HepG2 (cell line): ENCODE measurements at regions not wholly inside any gene's neighbourhood (a gene's known extent, or its start where the extent isn't known, plus 50 kb on each side); places are given as distances from the start of the nearest gene placed in this dataset.

Source experiments
- ATAC-seq: fragments of 200-7000 bp; cut with Tn5 transposase; 3 replicates; pipeline ENCODE4 v1.9.1; 2020; ENCODE audit warnings: mild to moderate bottlenecking, moderate library complexity
- BruUV-seq: library from RNA; stranded (reverse); fragments of 400-500 nt; replicated peaks from 2 replicates; lab custom pipeline; 2021; lab: Mats Ljungman, UMichigan
- CTCF ChIA-PET: fragments of 300-600 bp; formaldehyde crosslinking; extraction: SDS; loops from one replicate; lab custom pipeline; 2021; ENCODE audit warnings: low total read pairs, inconsistent platforms, low intra/inter-chr PET ratio; lab: Yijun Ruan, JAX
- POLR2A ChIA-PET: fragments of 350-600 bp; sonication (Branson Sonifier 250); formaldehyde crosslinking; loops from one replicate; lab custom pipeline; 2020; ENCODE audit warnings: antibody characterized with exemption, inconsistent platforms; lab: Yijun Ruan, JAX
- DNase-seq: peaks from one replicate; pipeline ENCODE4 v3.0.0-alpha.2; 2015; ENCODE audit warnings: low spot score
- FAIRE-seq: peaks from 3 replicates; lab custom pipeline; 2011; peaks lifted over from hg19 to GRCh38; lab: Jason Lieb, UNC
- H2AFZ ChIP-seq: one replicate; pipeline ENCODE4 v1.6.1; 2011; ENCODE audit warnings: low read length, inconsistent platforms
- H3K27ac ChIP-seq: fragments of 300-600 bp; 3 replicates; pipeline ENCODE4 v1.8.0; 2011; ENCODE audit warnings: mixed run types, mild to moderate bottlenecking, mixed read lengths, low read length, inconsistent platforms; ENCODE audit not compliant: insufficient read depth; ENCODE audit errors: extremely low read length
- H3K27me3 ChIP-seq, 2 experiments: fragments of 200-600 bp in 1 of 2; 2 replicates in 1 of 2; 3 replicates in 1 of 2; pipeline versions ENCODE4 v1.6.0 to v1.8.0; 2011; ENCODE audit warnings: low read length in 2 of 2, mild to moderate bottlenecking in 2 of 2, moderate library complexity in 2 of 2, inconsistent platforms in 1 of 2; ENCODE audit not compliant: insufficient read depth in 2 of 2, control insufficient read depth in 1 of 2
- H3K36me3 ChIP-seq, 2 experiments: fragments of 200-600 bp in 1 of 2; replicated peaks in 1 of 2; 2 replicates in 1 of 2; 3 replicates in 1 of 2; pipeline versions ENCODE4 v1.5.1 to v1.8.0; 2011; ENCODE audit warnings: low read length in 2 of 2, inconsistent platforms in 1 of 2; ENCODE audit not compliant: insufficient read depth in 2 of 2, control insufficient read depth in 1 of 2
- H3K4me1 ChIP-seq: 2 replicates; pipeline ENCODE4 v1.5.1; 2012; ENCODE audit warnings: low read length, inconsistent platforms; ENCODE audit not compliant: insufficient read depth
- H3K4me2 ChIP-seq: 2 replicates; pipeline ENCODE4 v1.6.0; 2011; ENCODE audit warnings: low read depth, low read length, inconsistent platforms
- H3K4me3 ChIP-seq, 3 experiments: fragments of 200-600 bp in 1 of 3; sonication (generic), shearing (Covaris generic) in 1 of 3; replicated peaks in 1 of 3; 2 replicates each; pipeline ENCODE4 v1.5.1; 2011 to 2016; ENCODE audit warnings: low read length in 3 of 3, inconsistent platforms in 2 of 3, low read depth in 2 of 3, mild to moderate bottlenecking in 2 of 3, control low read depth in 1 of 3, mixed read lengths in 1 of 3; ENCODE audit not compliant: insufficient read depth in 1 of 3
- H3K79me2 ChIP-seq: one replicate; pipeline ENCODE4 v1.6.1; 2011; ENCODE audit warnings: low read length, inconsistent platforms; ENCODE audit not compliant: insufficient read depth
- H3K9ac ChIP-seq: 2 replicates; pipeline ENCODE4 v1.6.0; 2011; ENCODE audit warnings: mild to moderate bottlenecking, low read depth, low read length, inconsistent platforms; ENCODE audit not compliant: insufficient read depth
- H3K9me3 ChIP-seq: 2 replicates; pipeline ENCODE4 v1.5.1; 2012; ENCODE audit warnings: mild to moderate bottlenecking, low read length
- H4K20me1 ChIP-seq: 2 replicates; pipeline ENCODE4 v1.6.0; 2011; ENCODE audit warnings: inconsistent platforms, mild to moderate bottlenecking, low read length, moderate library complexity; ENCODE audit not compliant: insufficient read depth
- CBFB ChIP-seq: sonication (generic); formaldehyde crosslinking; IDR thresholded peaks from 2 replicates; pipeline ENCODE4 v1.4.0; 2020; ENCODE audit warnings: missing genetic modification reagents
- GABPA ChIP-seq, 2 experiments: IDR thresholded peaks; 2 replicates each; pipeline ENCODE4 v1.6.1; 2011 to 2016; ENCODE audit warnings: low read depth in 2 of 2, low read length in 1 of 2, missing biosample characterization in 1 of 2, missing genetic modification characterization in 1 of 2
- KDM5B ChIP-seq: sonication (generic); formaldehyde crosslinking; IDR thresholded peaks from 2 replicates; pipeline ENCODE4 v1.4.0; 2020; ENCODE audit warnings: missing genetic modification reagents, mild to moderate bottlenecking, borderline replicate concordance
- PAX8 ChIP-seq: sonication (generic); formaldehyde crosslinking; IDR thresholded peaks from 2 replicates; pipeline ENCODE4 v1.8.0; 2022; ENCODE audit warnings: mild to moderate bottlenecking, missing genetic modification reagents, borderline replicate concordance
- TGIF2 ChIP-seq: IDR thresholded peaks from 2 replicates; pipeline ENCODE4 v1.6.1; 2016; ENCODE audit warnings: control low read depth, missing compliant biosample characterization
- ZNF20 ChIP-seq: sonication (generic); formaldehyde crosslinking; IDR thresholded peaks from 2 replicates; pipeline ENCODE4 v1.4.0; 2020; ENCODE audit warnings: mild to moderate bottlenecking, moderate library complexity, missing genetic modification reagents
- ZNF296 ChIP-seq: sonication (generic); formaldehyde crosslinking; conservative IDR thresholded peaks from 2 replicates; pipeline ENCODE4 v1.5.0; 2020; ENCODE audit warnings: mild to moderate bottlenecking, missing genetic modification reagents
- ZNF766 ChIP-seq: sonication (generic); formaldehyde crosslinking; IDR thresholded peaks from 2 replicates; pipeline ENCODE4 v1.5.0; 2020; ENCODE audit warnings: missing genetic modification reagents, borderline replicate concordance
- ZNF792 ChIP-seq: IDR thresholded peaks from 2 replicates; pipeline ENCODE4 v1.6.1; 2016
- ZXDC ChIP-seq: sonication (generic); formaldehyde crosslinking; IDR thresholded peaks from 2 replicates; pipeline ENCODE4 v1.5.0; 2020; ENCODE audit warnings: mild to moderate bottlenecking, missing genetic modification reagents
- WGBS: methylation state at CpG from one replicate; pipeline ENCODE4 v1.1.6; 2017; ENCODE audit warnings: low lambda C conversion rate; 5-methylcytosine and 5-hydroxymethylcytosine counted together
- in situ Hi-C: cut with HindIII; loops from 2 replicates; pipeline ENCODE4 v1.10.0; 2017; ENCODE audit warnings: low pct_unique_long_range_greater_than_20kb; ENCODE audit not compliant: extremely low pct_ligation_motif_present
- intact Hi-C: fragments of 100-400 bp; cut with micrococcal nuclease; formaldehyde crosslinking; loops from one replicate; pipeline ENCODE4 v1.10.0; 2022; ENCODE audit not compliant: unreplicated experiment
- TF ChIP-seq, protein P1 (sequence below): IDR thresholded peaks from 2 replicates; pipeline ENCODE4 v1.6.1; 2018; ENCODE audit warnings: missing genetic modification reagents
- TF ChIP-seq, protein P2 (sequence below): sonication (generic); formaldehyde crosslinking; conservative IDR thresholded peaks from 2 replicates; pipeline ENCODE4 v1.5.0; 2020; ENCODE audit warnings: missing genetic modification reagents
- TF ChIP-seq, protein P3 (sequence below): sonication (generic); formaldehyde crosslinking; conservative IDR thresholded peaks from 2 replicates; pipeline ENCODE4 v1.8.0; 2022; ENCODE audit warnings: missing genetic modification reagents

- 41% methylated on average over 1 of the region's 1 CpG for whole genome bisulfite sequencing
- DNase-seq = no peak
- ChIA-PET POLR2A (no interaction called here), CTCF (no interaction called here)
- TF ChIP-seq ZNF792 = no peak
- TF ChIP-seq TGIF2 (CRISPR knock-in tag) = no peak
- TF ChIP-seq PAX8 = no peak
- no peak for TF ChIP-seq ZNF296 (CRISPR knock-in tag)
- no peak for TF ChIP-seq ZXDC (CRISPR knock-in tag)
- no peak for TF ChIP-seq GABPA (IDR thresholded peaks at IDR 0.05; ENCODE audit: low read depth, low read length)
- no peak for TF ChIP-seq GABPA (CRISPR knock-in tag; IDR thresholded peaks at IDR 0.05; ENCODE audit: low read depth)
- TF ChIP-seq, protein P1, sequence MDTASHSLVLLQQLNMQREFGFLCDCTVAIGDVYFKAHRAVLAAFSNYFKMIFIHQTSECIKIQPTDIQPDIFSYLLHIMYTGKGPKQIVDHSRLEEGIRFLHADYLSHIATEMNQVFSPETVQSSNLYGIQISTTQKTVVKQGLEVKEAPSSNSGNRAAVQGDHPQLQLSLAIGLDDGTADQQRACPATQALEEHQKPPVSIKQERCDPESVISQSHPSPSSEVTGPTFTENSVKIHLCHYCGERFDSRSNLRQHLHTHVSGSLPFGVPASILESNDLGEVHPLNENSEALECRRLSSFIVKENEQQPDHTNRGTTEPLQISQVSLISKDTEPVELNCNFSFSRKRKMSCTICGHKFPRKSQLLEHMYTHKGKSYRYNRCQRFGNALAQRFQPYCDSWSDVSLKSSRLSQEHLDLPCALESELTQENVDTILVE (CRISPR knock-in tag) = no peak
- TF ChIP-seq, protein P2, sequence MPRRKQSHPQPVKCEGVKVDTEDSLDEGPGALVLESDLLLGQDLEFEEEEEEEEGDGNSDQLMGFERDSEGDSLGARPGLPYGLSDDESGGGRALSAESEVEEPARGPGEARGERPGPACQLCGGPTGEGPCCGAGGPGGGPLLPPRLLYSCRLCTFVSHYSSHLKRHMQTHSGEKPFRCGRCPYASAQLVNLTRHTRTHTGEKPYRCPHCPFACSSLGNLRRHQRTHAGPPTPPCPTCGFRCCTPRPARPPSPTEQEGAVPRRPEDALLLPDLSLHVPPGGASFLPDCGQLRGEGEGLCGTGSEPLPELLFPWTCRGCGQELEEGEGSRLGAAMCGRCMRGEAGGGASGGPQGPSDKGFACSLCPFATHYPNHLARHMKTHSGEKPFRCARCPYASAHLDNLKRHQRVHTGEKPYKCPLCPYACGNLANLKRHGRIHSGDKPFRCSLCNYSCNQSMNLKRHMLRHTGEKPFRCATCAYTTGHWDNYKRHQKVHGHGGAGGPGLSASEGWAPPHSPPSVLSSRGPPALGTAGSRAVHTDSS = no peak
- TF ChIP-seq, protein P3, sequence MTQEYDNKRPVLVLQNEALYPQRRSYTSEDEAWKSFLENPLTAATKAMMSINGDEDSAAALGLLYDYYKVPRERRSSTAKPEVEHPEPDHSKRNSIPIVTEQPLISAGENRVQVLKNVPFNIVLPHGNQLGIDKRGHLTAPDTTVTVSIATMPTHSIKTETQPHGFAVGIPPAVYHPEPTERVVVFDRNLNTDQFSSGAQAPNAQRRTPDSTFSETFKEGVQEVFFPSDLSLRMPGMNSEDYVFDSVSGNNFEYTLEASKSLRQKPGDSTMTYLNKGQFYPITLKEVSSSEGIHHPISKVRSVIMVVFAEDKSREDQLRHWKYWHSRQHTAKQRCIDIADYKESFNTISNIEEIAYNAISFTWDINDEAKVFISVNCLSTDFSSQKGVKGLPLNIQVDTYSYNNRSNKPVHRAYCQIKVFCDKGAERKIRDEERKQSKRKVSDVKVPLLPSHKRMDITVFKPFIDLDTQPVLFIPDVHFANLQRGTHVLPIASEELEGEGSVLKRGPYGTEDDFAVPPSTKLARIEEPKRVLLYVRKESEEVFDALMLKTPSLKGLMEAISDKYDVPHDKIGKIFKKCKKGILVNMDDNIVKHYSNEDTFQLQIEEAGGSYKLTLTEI (CRISPR knock-in tag) = no peak
- no peak for TF ChIP-seq KDM5B (CRISPR knock-in tag)
- no peak for TF ChIP-seq ZNF20 (CRISPR knock-in tag)
- TF ChIP-seq CBFB = no peak
- TF ChIP-seq ZNF766 (CRISPR knock-in tag) = no peak
- no peak for ATAC-seq
- Histone ChIP-seq H3K9me3 (no peaks in the 10 kb centered on the region), H3K79me2 (no peaks in the 10 kb centered on the region), H3K36me3 (no peaks in the 10 kb centered on the region), H3K27me3 (no peaks in the 10 kb centered on the region), H4K20me1 (no peaks in the 10 kb centered on the region), H3K4me1 (0 out of 2 replicates have a peak, but pooled peaks cover 6% of the 10 kb centered on the region), H3K4me3 (no peak overlapping the region), H3K27ac (no peak overlapping the region), H3K4me2 (no peak overlapping the region), H2AFZ (no peak overlapping the region), H3K9ac (no peak overlapping the region)
- no peak for FAIRE-seq
- intact Hi-C loops = no loop called here
- BruUV-seq = no TSS peak
- in situ Hi-C loops = no loop called here
Observed at GRCh38 chr14:53628261-53628660, 328.4 kb downstream of the BMP4 start.
